GM12878 (cell line): ENCODE measurements at regions not wholly inside any gene's neighbourhood (a gene's known extent, or its start where the extent isn't known, plus 50 kb on each side); places are given as distances from the start of the nearest gene placed in this dataset.

ENCODE experiments used
- CHD1 ChIP-seq: IDR thresholded peaks from 2 replicates; pipeline ENCODE4 v1.6.1; 2012; ENCODE audit warnings: low read depth, low read length, improper control_type of control experiment
- E4F1 ChIP-seq: fragments of 450-650 bp; IDR thresholded peaks from 2 replicates; pipeline ENCODE4 v1.6.1; 2018; ENCODE audit warnings: borderline replicate concordance, mild to moderate bottlenecking; ENCODE audit not compliant: partially characterized antibody
- ELK1 ChIP-seq: IDR thresholded peaks from 2 replicates; pipeline ENCODE4 v1.6.1; 2012; ENCODE audit warnings: low read depth, low read length, improper control_type of control experiment
- IRF5 ChIP-seq: fragments of 450-650 bp; IDR thresholded peaks from 2 replicates; pipeline ENCODE4 v1.6.1; 2017; ENCODE audit warnings: borderline replicate concordance
- KDM1A ChIP-seq: fragments of 200-600 bp; sonication (generic); IDR thresholded peaks from 2 replicates; pipeline ENCODE4 v1.6.1; 2016; ENCODE audit warnings: borderline replicate concordance
- LARP7 ChIP-seq: fragments of 450-650 bp; IDR thresholded peaks from 2 replicates; pipeline ENCODE4 v1.6.1; 2017; ENCODE audit warnings: mild to moderate bottlenecking
- POLR2AphosphoS5 ChIP-seq: IDR thresholded peaks from 2 replicates; pipeline ENCODE4 v1.6.1; 2011; ENCODE audit warnings: mild to moderate bottlenecking, low read length, inconsistent platforms
- RAD51 ChIP-seq: fragments of 450-650 bp; IDR thresholded peaks from 2 replicates; pipeline ENCODE4 v1.6.1; 2016; ENCODE audit warnings: moderate library complexity, mild to moderate bottlenecking, inconsistent platforms
- TF ChIP-seq, protein P1 (sequence below): fragments of 450-650 bp; conservative IDR thresholded peaks from 2 replicates; pipeline ENCODE4 v1.6.1; 2017; ENCODE audit warnings: mild to moderate bottlenecking, moderate library complexity
- TF ChIP-seq, protein P2 (sequence below): IDR thresholded peaks from 2 replicates; pipeline ENCODE4 v1.6.1; 2012; ENCODE audit warnings: low read depth, low read length, improper control_type of control experiment

- TF ChIP-seq, protein P1, sequence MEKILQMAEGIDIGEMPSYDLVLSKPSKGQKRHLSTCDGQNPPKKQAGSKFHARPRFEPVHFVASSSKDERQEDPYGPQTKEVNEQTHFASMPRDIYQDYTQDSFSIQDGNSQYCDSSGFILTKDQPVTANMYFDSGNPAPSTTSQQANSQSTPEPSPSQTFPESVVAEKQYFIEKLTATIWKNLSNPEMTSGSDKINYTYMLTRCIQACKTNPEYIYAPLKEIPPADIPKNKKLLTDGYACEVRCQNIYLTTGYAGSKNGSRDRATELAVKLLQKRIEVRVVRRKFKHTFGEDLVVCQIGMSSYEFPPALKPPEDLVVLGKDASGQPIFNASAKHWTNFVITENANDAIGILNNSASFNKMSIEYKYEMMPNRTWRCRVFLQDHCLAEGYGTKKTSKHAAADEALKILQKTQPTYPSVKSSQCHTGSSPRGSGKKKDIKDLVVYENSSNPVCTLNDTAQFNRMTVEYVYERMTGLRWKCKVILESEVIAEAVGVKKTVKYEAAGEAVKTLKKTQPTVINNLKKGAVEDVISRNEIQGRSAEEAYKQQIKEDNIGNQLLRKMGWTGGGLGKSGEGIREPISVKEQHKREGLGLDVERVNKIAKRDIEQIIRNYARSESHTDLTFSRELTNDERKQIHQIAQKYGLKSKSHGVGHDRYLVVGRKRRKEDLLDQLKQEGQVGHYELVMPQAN: no peak
- TF ChIP-seq ELK1 (no peak), IRF5 (no peak), CHD1 (no peak), KDM1A (no peak), POLR2AphosphoS5 (no peak), RAD51 (no peak), E4F1 (no peak), LARP7 (no peak)
- TF ChIP-seq, protein P2, sequence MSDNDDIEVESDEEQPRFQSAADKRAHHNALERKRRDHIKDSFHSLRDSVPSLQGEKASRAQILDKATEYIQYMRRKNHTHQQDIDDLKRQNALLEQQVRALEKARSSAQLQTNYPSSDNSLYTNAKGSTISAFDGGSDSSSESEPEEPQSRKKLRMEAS: no peak
Observed at GRCh38 chr2:107684421-107684820, 142.3 kb upstream of the RGPD4 start (continued).
